ENCODE measurements at regions not wholly inside any gene's neighbourhood (a gene's known extent, or its start where the extent isn't known, plus 50 kb on each side); places are given as distances from the start of the nearest gene placed in this dataset.

- Histone ChIP-seq H3K4me3 (ENCODE audit: low read length) (no peak overlapping the region), H3K9me3 (ENCODE audit: control insufficient read depth, insufficient read depth, low read length) (no peaks in the 10 kb centered on the region), H3K36me3 (ENCODE audit: control insufficient read depth, insufficient read depth, low read length) (no peaks in the 10 kb centered on the region), H3K27ac (ENCODE audit: low read length) (no peak overlapping the region), H3K4me1 (ENCODE audit: control insufficient read depth, insufficient read depth, low read length) (peaks cover 17% of the 10 kb centered on the region), H3K27me3 (ENCODE audit: control insufficient read depth, insufficient read depth, low read length) (no peaks in the 10 kb centered on the region)
- Mint-ChIP-seq H3K27ac (no peak overlapping the region), H3K27me3 (ENCODE audit: low read depth in 2 of 2) (no peaks in the 10 kb centered on the region), H3K4me3 (no peak overlapping the region), H3K4me1 (peaks cover 12 to 16% of the 10 kb centered on the region in 2 donors), H3K36me3 (no peaks in the 10 kb centered on the region), H3K9me3 (no peaks in the 10 kb centered on the region)
- ATAC-seq, result no peak
- no peak for DNase-seq
- 97% methylated on average over 25 of the region's 25 CpGs for WGBS (ENCODE audit: insufficient coverage)
- no peak for TF ChIP-seq CTCF (IDR thresholded peaks at IDR 0.05)
- intact Hi-C loops (cut with micrococcal nuclease), result no loop called here
Measured at GRCh38 chr7:50159154-50159553, 66.1 kb upstream of the ZPBP start.

- no peaks in the 10 kb centered on the region for H3K9me3 Mint-ChIP-seq
- no peaks in the 10 kb centered on the region for H3K36me3 Mint-ChIP-seq
- 38% methylated on average over 5 of the region's 5 CpGs for WGBS (ENCODE audit: insufficient coverage)
- ATAC-seq (no peak), DNase-seq (no peak)
- no peak overlapping the region for H3K4me3 Mint-ChIP-seq
- H3K4me1 Mint-ChIP-seq, result peaks cover 9 to 16% of the 10 kb centered on the region in 2 donors
- Histone ChIP-seq H3K27ac (ENCODE audit: low read length) (no peak overlapping the region), H3K36me3 (ENCODE audit: control insufficient read depth, insufficient read depth, low read length) (no peaks in the 10 kb centered on the region), H3K4me3 (ENCODE audit: low read length) (no peak overlapping the region), H3K4me1 (ENCODE audit: control insufficient read depth, insufficient read depth, low read length) (peaks cover 13% of the 10 kb centered on the region), H3K27me3 (ENCODE audit: control insufficient read depth, insufficient read depth, low read length) (no peaks in the 10 kb centered on the region), H3K9me3 (ENCODE audit: control insufficient read depth, insufficient read depth, low read length) (no peaks in the 10 kb centered on the region)
- intact Hi-C loops (cut with micrococcal nuclease), result no loop called here
- no peak for TF ChIP-seq CTCF (IDR thresholded peaks at IDR 0.05)
- peak overlapping the region in 1 of 2 donors; percentile 12 for H3K27ac Mint-ChIP-seq
- no peaks in the 10 kb centered on the region for H3K27me3 Mint-ChIP-seq (ENCODE audit: low read depth in 2 of 2)
Measured at GRCh38 chr7:50156706-50157105, 63.7 kb upstream of the ZPBP start.

- peaks cover 13% of the 10 kb centered on the region for H3K4me1 ChIP-seq (ENCODE audit: control insufficient read depth, insufficient read depth, low read length)
- DNase-seq, result no peak
- H3K27me3 ChIP-seq (ENCODE audit: control insufficient read depth, insufficient read depth, low read length), result no peaks in the 10 kb centered on the region
- H3K36me3 ChIP-seq (ENCODE audit: control insufficient read depth, insufficient read depth, low read length), result no peaks in the 10 kb centered on the region
- H3K4me3 ChIP-seq (ENCODE audit: low read length), result no peak overlapping the region
- no peak for ATAC-seq
- Mint-ChIP-seq H3K36me3 (no peaks in the 10 kb centered on the region), H3K4me3 (no peak overlapping the region), H3K27me3 (ENCODE audit: low read depth in 2 of 2) (no peaks in the 10 kb centered on the region), H3K4me1 (peaks cover 9 to 16% of the 10 kb centered on the region in 2 donors), H3K9me3 (no peaks in the 10 kb centered on the region), H3K27ac (no peak overlapping the region)
- H3K9me3 ChIP-seq (ENCODE audit: control insufficient read depth, insufficient read depth, low read length), result no peaks in the 10 kb centered on the region
- H3K27ac ChIP-seq (ENCODE audit: low read length), result no peak overlapping the region
- TF ChIP-seq CTCF (IDR thresholded peaks at IDR 0.05), result no peak
- intact Hi-C loops (cut with micrococcal nuclease), result no loop called here
- 61% methylated on average over 4 of the region's 4 CpGs for WGBS (ENCODE audit: insufficient coverage)
Measured at GRCh38 chr7:50156163-50156562, 63.1 kb upstream of the ZPBP start.

- intact Hi-C loops (cut with micrococcal nuclease), result no loop called here
- 50% methylated on average over 6 of the region's 6 CpGs for WGBS (ENCODE audit: insufficient coverage)
- no peaks in the 10 kb centered on the region for H3K9me3 Mint-ChIP-seq
- no peak overlapping the region for H3K4me3 Mint-ChIP-seq
- H3K36me3 ChIP-seq (ENCODE audit: control insufficient read depth, insufficient read depth, low read length), result no peaks in the 10 kb centered on the region
- peaks cover 13% of the 10 kb centered on the region for H3K4me1 ChIP-seq (ENCODE audit: control insufficient read depth, insufficient read depth, low read length)
- H3K4me1 Mint-ChIP-seq, result peaks cover 9 to 16% of the 10 kb centered on the region in 2 donors
- no peak for TF ChIP-seq CTCF (IDR thresholded peaks at IDR 0.05)
- H3K27ac Mint-ChIP-seq, result no peak overlapping the region
- no peak overlapping the region for H3K27ac ChIP-seq (ENCODE audit: low read length)
- no peaks in the 10 kb centered on the region for H3K27me3 ChIP-seq (ENCODE audit: control insufficient read depth, insufficient read depth, low read length)
- H3K36me3 Mint-ChIP-seq, result no peaks in the 10 kb centered on the region
- no peaks in the 10 kb centered on the region for H3K27me3 Mint-ChIP-seq (ENCODE audit: low read depth in 2 of 2)
- H3K4me3 ChIP-seq (ENCODE audit: low read length), result no peak overlapping the region
- H3K9me3 ChIP-seq (ENCODE audit: control insufficient read depth, insufficient read depth, low read length), result no peaks in the 10 kb centered on the region
- ATAC-seq (peak; percentile 15 to 63 (median 31)), DNase-seq (no peak)
Measured at GRCh38 chr7:50155755-50156154, 62.7 kb upstream of the ZPBP start.

Measured in natural killer cell (primary cell).